IMR-90 (cell line): ENCODE measurements at regions not wholly inside any gene's neighbourhood (a gene's known extent, or its start where the extent isn't known, plus 50 kb on each side); places are given as distances from the start of the nearest gene placed in this dataset.

Experiments used
- ATAC-seq: fragments of 200-7000 bp; cut with Tn5 transposase; 2 replicates; pipeline ENCODE4 v1.9.1; 2020; ENCODE audit warnings: low read depth, mild to moderate bottlenecking, moderate library complexity
- BruUV-seq: library from RNA; stranded (reverse); fragments of 400-500 nt; replicated peaks from 2 replicates; lab custom pipeline; 2021; lab: Mats Ljungman, UMichigan
- CTCF ChIA-PET: fragments of 300-600 bp; formaldehyde crosslinking; extraction: SDS; loops from one replicate; lab custom pipeline; 2021; ENCODE audit warnings: antibody characterized with exemption; lab: Yijun Ruan, JAX
- POLR2A ChIA-PET: fragments of 300-600 bp; sonication (Branson Sonifier 250); formaldehyde crosslinking; loops from one replicate; lab custom pipeline; 2022; ENCODE audit warnings: antibody characterized with exemption; ENCODE audit not compliant: unreplicated experiment; lab: Charles Lee
- DNase-seq: peaks from one replicate; pipeline ENCODE4 v3.0.0; 2013
- H2AFZ ChIP-seq: replicated peaks from 2 replicates; pipeline ENCODE3; 2013; ENCODE audit warnings: low read length, mild to moderate bottlenecking; ENCODE audit not compliant: poor library complexity
- H2AK5ac ChIP-seq: 2 replicates; pipeline ENCODE4 v1.6.1; 2013; ENCODE audit warnings: low read depth, low read length, inconsistent platforms
- H2AK9ac ChIP-seq: replicated peaks from 2 replicates; pipeline ENCODE3; 2013; ENCODE audit warnings: mild to moderate bottlenecking, low read depth, low read length, moderate library complexity; ENCODE audit not compliant: poor library complexity
- H2BK120ac ChIP-seq: 2 replicates; pipeline ENCODE4 v1.6.1; 2013; ENCODE audit warnings: low read depth, low read length, inconsistent platforms
- H2BK15ac ChIP-seq: 3 replicates; pipeline ENCODE4 v1.6.1; 2013; ENCODE audit warnings: low read depth, low read length, inconsistent platforms
- H2BK20ac ChIP-seq: 2 replicates; pipeline ENCODE4 v1.6.1; 2013; ENCODE audit warnings: low read depth, mild to moderate bottlenecking, inconsistent platforms, low read length, moderate library complexity
- H2BK5ac ChIP-seq: 2 replicates; pipeline ENCODE4 v1.6.1; 2013; ENCODE audit warnings: mild to moderate bottlenecking, low read depth, low read length, inconsistent platforms; ENCODE audit not compliant: poor library complexity, severe bottlenecking
- H3K14ac ChIP-seq: replicated peaks from 2 replicates; pipeline ENCODE4 v1.6.1; 2013; ENCODE audit warnings: low read depth, low read length, inconsistent platforms
- H3K18ac ChIP-seq: 2 replicates; pipeline ENCODE4 v1.6.1; 2013; ENCODE audit warnings: low read depth, low read length, control low read depth
- H3K23ac ChIP-seq: 2 replicates; pipeline ENCODE4 v1.6.1; 2013; ENCODE audit warnings: low read depth, low read length, inconsistent platforms
- H3K27ac ChIP-seq: 2 replicates; pipeline ENCODE4 v1.5.1; 2013; ENCODE audit warnings: mild to moderate bottlenecking, control low read depth, low read length; ENCODE audit not compliant: insufficient read depth
- H3K27me3 ChIP-seq: 2 replicates; pipeline ENCODE4 v1.6.1; 2013; ENCODE audit warnings: low read length; ENCODE audit not compliant: control insufficient read depth, insufficient read depth
- H3K36me3 ChIP-seq: 2 replicates; pipeline ENCODE4 v1.6.1; 2013; ENCODE audit warnings: low read length, mixed read lengths; ENCODE audit not compliant: control insufficient read depth, insufficient read depth
- H3K4ac ChIP-seq: 2 replicates; pipeline ENCODE4 v1.6.1; 2013; ENCODE audit warnings: low read depth, low read length, inconsistent platforms
- H3K4me1 ChIP-seq: 2 replicates; pipeline ENCODE4 v1.6.1; 2013; ENCODE audit warnings: low read length, mixed read lengths; ENCODE audit not compliant: control insufficient read depth, insufficient read depth
- H3K4me2 ChIP-seq: 2 replicates; pipeline ENCODE4 v1.6.1; 2013; ENCODE audit warnings: low read depth, mild to moderate bottlenecking, control low read depth, low read length, moderate library complexity
- H3K4me3 ChIP-seq: 2 replicates; pipeline ENCODE4 v1.5.1; 2013; ENCODE audit warnings: low read depth, mild to moderate bottlenecking, control low read depth, low read length, moderate library complexity; ENCODE audit not compliant: insufficient read depth
- H3K56ac ChIP-seq: 2 replicates; pipeline ENCODE4 v1.6.1; 2013; ENCODE audit warnings: low read length, inconsistent platforms; ENCODE audit not compliant: insufficient read depth; ENCODE audit errors: extremely low read depth
- H3K79me1 ChIP-seq, 2 experiments: 2 replicates each; pipeline ENCODE4 v1.6.1; 2013; ENCODE audit warnings: low read length in 2 of 2, inconsistent platforms in 1 of 2, low read depth in 1 of 2
- H3K9ac ChIP-seq: 2 replicates; pipeline ENCODE4 v1.6.1; 2013; ENCODE audit warnings: low read depth, low read length, control low read depth
- H3K9me1 ChIP-seq: 2 replicates; pipeline ENCODE4 v1.6.1; 2013; ENCODE audit warnings: low read length, inconsistent platforms; ENCODE audit not compliant: insufficient read depth
- H3K9me3 ChIP-seq: 2 replicates; pipeline ENCODE4 v1.6.1; 2013; ENCODE audit warnings: low read length; ENCODE audit not compliant: control insufficient read depth, insufficient read depth
- H4K20me1 ChIP-seq: 2 replicates; pipeline ENCODE4 v1.6.1; 2013; ENCODE audit warnings: low read length, inconsistent platforms; ENCODE audit not compliant: insufficient read depth
- H4K5ac ChIP-seq: 2 replicates; pipeline ENCODE4 v1.6.1; 2013; ENCODE audit warnings: mild to moderate bottlenecking, low read depth, low read length, control low read depth
- H4K8ac ChIP-seq, 2 experiments: 2 replicates each; pipeline ENCODE4 v1.6.1; 2013; ENCODE audit warnings: low read depth in 2 of 2, low read length in 2 of 2, control low read depth in 1 of 2, inconsistent platforms in 1 of 2
- H4K91ac ChIP-seq: 2 replicates; pipeline ENCODE4 v1.6.1; 2013; ENCODE audit warnings: low read depth, low read length, inconsistent platforms; ENCODE audit not compliant: insufficient read depth
- CHD1 ChIP-seq: IDR thresholded peaks from 2 replicates; pipeline ENCODE4 v1.6.1; 2012; ENCODE audit warnings: low read depth, low read length, improper control_type of control experiment
- RFX5 ChIP-seq: IDR thresholded peaks from 2 replicates; pipeline ENCODE4 v1.8.0; 2012; ENCODE audit warnings: low read depth, mild to moderate bottlenecking, low read length, moderate library complexity
- WGBS, 2 experiments: methylation state at CpG; one replicate each; pipeline versions ENCODE4 v1.1.5 to v1.1.7; 2013; ENCODE audit warnings: missing lambda C conversion rate in 2 of 2; ENCODE audit not compliant: insufficient read length in 1 of 2; ENCODE audit errors: extremely low coverage in 2 of 2; 5-methylcytosine and 5-hydroxymethylcytosine counted together
- dilution Hi-C: fragments of 300-500 bp; cut with HindIII; formaldehyde crosslinking; loops from one replicate; pipeline ENCODE4 v1.14.3; 2018; ENCODE audit warnings: low sequenced_read_pairs; ENCODE audit not compliant: unreplicated experiment
- in situ Hi-C: fragments of 300-500 bp; cut with MboI; formaldehyde crosslinking; loops from 3 replicates; pipeline ENCODE4 v1.14.3; 2019; ENCODE audit warnings: low sequenced_read_pairs, inconsistent platforms, mixed read lengths
- intact Hi-C: fragments of 100-400 bp; cut with micrococcal nuclease; formaldehyde crosslinking; loops from 2 replicates; pipeline ENCODE4 v1.10.0; 2022
- TF ChIP-seq, protein P1 (sequence below): conservative IDR thresholded peaks from 2 replicates; pipeline ENCODE4 v1.5.1; 2012; ENCODE audit warnings: mild to moderate bottlenecking, low read depth, low read length, improper control_type of control experiment

- Histone ChIP-seq H3K4me3 (no peak overlapping the region), H3K4me2 (no peak overlapping the region), H2AFZ (no peak overlapping the region), H2BK5ac (no peak overlapping the region), H3K14ac (no peak overlapping the region), H4K20me1 (no peaks in the 10 kb centered on the region), H3K56ac (no peak overlapping the region), H2BK20ac (no peak overlapping the region), H3K27me3 (no peaks in the 10 kb centered on the region), H2BK120ac (no peak overlapping the region), H3K79me1 (no peaks in the 10 kb centered on the region), H4K8ac (no peak overlapping the region), H3K27ac (no peak overlapping the region), H3K36me3 (no peaks in the 10 kb centered on the region), H3K9me1 (no peaks in the 10 kb centered on the region), H2AK9ac (no peak overlapping the region), H3K9me3 (no peaks in the 10 kb centered on the region), H4K5ac (no peak overlapping the region), H2AK5ac (no peak overlapping the region), H3K23ac (no peak overlapping the region), H4K91ac (no peak overlapping the region), H3K4me1 (no peaks in the 10 kb centered on the region), H3K18ac (no peak overlapping the region), H3K9ac (no peak overlapping the region), H2BK15ac (no peak overlapping the region), H3K4ac (no peak overlapping the region)
- ATAC-seq (no peak), DNase-seq (no peak)
- no TSS peak for BruUV-seq
- ChIA-PET CTCF (interaction anchor here (0.7 to 1.3 kb wide), 2 partner anchors 13 to 185 kb away, joined by 3 to 4 read pairs; no protein-coding TSS in a partner anchor), POLR2A (no interaction called here)
- TF ChIP-seq RFX5: no peak
- TF ChIP-seq, protein P1, sequence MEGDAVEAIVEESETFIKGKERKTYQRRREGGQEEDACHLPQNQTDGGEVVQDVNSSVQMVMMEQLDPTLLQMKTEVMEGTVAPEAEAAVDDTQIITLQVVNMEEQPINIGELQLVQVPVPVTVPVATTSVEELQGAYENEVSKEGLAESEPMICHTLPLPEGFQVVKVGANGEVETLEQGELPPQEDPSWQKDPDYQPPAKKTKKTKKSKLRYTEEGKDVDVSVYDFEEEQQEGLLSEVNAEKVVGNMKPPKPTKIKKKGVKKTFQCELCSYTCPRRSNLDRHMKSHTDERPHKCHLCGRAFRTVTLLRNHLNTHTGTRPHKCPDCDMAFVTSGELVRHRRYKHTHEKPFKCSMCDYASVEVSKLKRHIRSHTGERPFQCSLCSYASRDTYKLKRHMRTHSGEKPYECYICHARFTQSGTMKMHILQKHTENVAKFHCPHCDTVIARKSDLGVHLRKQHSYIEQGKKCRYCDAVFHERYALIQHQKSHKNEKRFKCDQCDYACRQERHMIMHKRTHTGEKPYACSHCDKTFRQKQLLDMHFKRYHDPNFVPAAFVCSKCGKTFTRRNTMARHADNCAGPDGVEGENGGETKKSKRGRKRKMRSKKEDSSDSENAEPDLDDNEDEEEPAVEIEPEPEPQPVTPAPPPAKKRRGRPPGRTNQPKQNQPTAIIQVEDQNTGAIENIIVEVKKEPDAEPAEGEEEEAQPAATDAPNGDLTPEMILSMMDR: no peak
- no peak for TF ChIP-seq CHD1
- 100% methylated on average over 1 of the region's 8 CpGs; no CpG with 5 or more reads in 1 of the 2 experiments for WGBS, 2 experiments
- dilution Hi-C loops: no loop called here
- intact Hi-C loops: no loop called here
- in situ Hi-C loops: no loop called here
These were observed 215.8 kb upstream of the JUN start for GRCh38 chr1:58999676-59000075.
